CD8-positive, alpha-beta memory T cell (primary cell): ENCODE measurements at regions not wholly inside any gene's neighbourhood (a gene's known extent, or its start where the extent isn't known, plus 50 kb on each side); places are given as distances from the start of the nearest gene placed in this dataset.
A peak's percentile ranks its signal among the peaks of the same experiment; 100 is the strongest.
"Not testable (repeated sequence)": the region's sequence is repeated elsewhere in the genome, so short reads cannot be mapped to it uniquely, and the experiment has no call there.

Source experiments
- CTCF ChIA-PET: fragments of 350-600 bp; sonication (Branson Sonifier 250); formaldehyde crosslinking; loops from one replicate; lab custom pipeline; 2021; ENCODE audit warnings: antibody characterized with exemption; lab: Charles Lee
- POLR2A ChIA-PET: fragments of 350-600 bp; sonication (Branson Sonifier 250); formaldehyde crosslinking; loops from one replicate; lab custom pipeline; 2021; ENCODE audit warnings: antibody characterized with exemption; lab: Charles Lee
- DNase-seq, 5 donors: peaks; one replicate each; pipeline versions ENCODE4 v3.0.0 to v3.0.0-alpha.2; 2020 to 2022; ENCODE audit warnings: mixed read lengths in 1 of 5
- H3K27ac ChIP-seq: one replicate; pipeline ENCODE4 v1.7.0; 2013; ENCODE audit warnings: low read depth, mild to moderate bottlenecking, low read length, moderate library complexity
- H3K27me3 ChIP-seq: 2 replicates; pipeline ENCODE4 v1.7.0; 2013; ENCODE audit warnings: low read length, mild to moderate bottlenecking; ENCODE audit not compliant: insufficient read depth, poor library complexity, severe bottlenecking
- H3K36me3 ChIP-seq: 2 replicates; pipeline ENCODE4 v1.7.0; 2013; ENCODE audit warnings: mild to moderate bottlenecking, low read length, moderate library complexity; ENCODE audit not compliant: insufficient read depth
- H3K4me1 ChIP-seq: 2 replicates; pipeline ENCODE4 v1.7.0; 2013; ENCODE audit warnings: mild to moderate bottlenecking, low read length, moderate library complexity; ENCODE audit not compliant: insufficient read depth
- H3K4me3 ChIP-seq: 2 replicates; pipeline ENCODE4 v1.7.0; 2013; ENCODE audit warnings: mild to moderate bottlenecking, low read length
- H3K9me3 ChIP-seq: 2 replicates; pipeline ENCODE4 v1.7.0; 2013; ENCODE audit warnings: mild to moderate bottlenecking, low read length
- H3K27ac Mint-ChIP-seq, 8 donors: one replicate each; pipeline ENCODE4 v1.8.0; 2020 to 2021; ENCODE audit warnings: mixed read lengths in 8 of 8, mild to moderate bottlenecking in 6 of 8, inconsistent platforms in 3 of 8, moderate library complexity in 3 of 8
- H3K27me3 Mint-ChIP-seq, 2 donors: one replicate each; pipeline ENCODE4 v1.8.0; 2020 to 2021; ENCODE audit warnings: mixed read lengths in 2 of 2, mild to moderate bottlenecking in 1 of 2, moderate library complexity in 1 of 2
- H3K36me3 Mint-ChIP-seq, 3 donors: one replicate each; pipeline ENCODE4 v1.8.0; 2020 to 2021; ENCODE audit warnings: mixed read lengths in 3 of 3, inconsistent platforms in 1 of 3, mild to moderate bottlenecking in 1 of 3
- H3K4me1 Mint-ChIP-seq, 3 donors: one replicate each; pipeline ENCODE4 v1.8.0; 2020 to 2021; ENCODE audit warnings: mixed read lengths in 3 of 3, inconsistent platforms in 1 of 3, mild to moderate bottlenecking in 1 of 3
- H3K4me3 Mint-ChIP-seq, 7 donors: one replicate each; pipeline ENCODE4 v1.8.0; 2020 to 2021; ENCODE audit warnings: mixed read lengths in 7 of 7, mild to moderate bottlenecking in 6 of 7, moderate library complexity in 4 of 7, inconsistent platforms in 2 of 7
- H3K9me3 Mint-ChIP-seq, 5 donors: one replicate each; pipeline ENCODE4 v1.8.0; 2020 to 2022; ENCODE audit warnings: mixed read lengths in 5 of 5, mild to moderate bottlenecking in 3 of 5, moderate library complexity in 2 of 5, inconsistent platforms in 1 of 5

GRCh38 chr7:106569500-106569929, 91.4 kb downstream of the CCDC71L start:
- Histone ChIP-seq H3K4me3 (no peak overlapping the region), H3K36me3 (no peaks in the 10 kb centered on the region), H3K27ac (peak overlapping the region; percentile 88), H3K4me1 (no peaks in the 10 kb centered on the region), H3K9me3 (no peaks in the 10 kb centered on the region), H3K27me3 (no peaks in the 10 kb centered on the region)
- DNase-seq = no peak
- Mint-ChIP-seq H3K9me3 (no peaks in the 10 kb centered on the region), H3K27me3 (peaks cover 12 to 49% of the 10 kb centered on the region in 2 donors), H3K4me1 (no peaks in the 10 kb centered on the region), H3K27ac (peak overlapping the region in 1 of 8 donors; percentile 1), H3K36me3 (no peaks in the 10 kb centered on the region), H3K4me3 (no peak overlapping the region)
- POLR2A ChIA-PET = no interaction called here
- CTCF ChIA-PET = no interaction called here

GRCh38 chr7:106568680-106569499, 92.1 kb downstream of the CCDC71L start:
- Histone ChIP-seq H3K27ac (peak overlapping the region; percentile 88), H3K36me3 (no peaks in the 10 kb centered on the region), H3K9me3 (no peaks in the 10 kb centered on the region), H3K4me1 (no peaks in the 10 kb centered on the region), H3K4me3 (no peak overlapping the region), H3K27me3 (no peaks in the 10 kb centered on the region)
- H3K27ac Mint-ChIP-seq = no peak overlapping the region
- no peak overlapping the region for H3K4me3 Mint-ChIP-seq
- POLR2A ChIA-PET = no interaction called here
- no peaks in the 10 kb centered on the region for H3K9me3 Mint-ChIP-seq
- no peak for DNase-seq
- peaks cover 12 to 46% of the 10 kb centered on the region in 2 donors for H3K27me3 Mint-ChIP-seq
- H3K36me3 Mint-ChIP-seq = no peaks in the 10 kb centered on the region
- CTCF ChIA-PET = no interaction called here
- H3K4me1 Mint-ChIP-seq = no peaks in the 10 kb centered on the region

- Histone ChIP-seq H3K27ac (peak overlapping the region; percentile 88), H3K36me3 (no peaks in the 10 kb centered on the region), H3K4me3 (no peak overlapping the region), H3K27me3 (no peaks in the 10 kb centered on the region), H3K9me3 (no peaks in the 10 kb centered on the region), H3K4me1 (no peaks in the 10 kb centered on the region)
- Mint-ChIP-seq H3K36me3 (no peaks in the 10 kb centered on the region), H3K9me3 (no peaks in the 10 kb centered on the region), H3K27ac (no peak overlapping the region), H3K27me3 (peaks cover 12 to 44% of the 10 kb centered on the region in 2 donors), H3K4me1 (no peaks in the 10 kb centered on the region), H3K4me3 (no peak overlapping the region)
- ChIA-PET POLR2A (no interaction called here), CTCF (no interaction called here)
- no peak for DNase-seq
Observed at GRCh38 chr7:106568002-106568679, 92.8 kb downstream of the CCDC71L start.

- DNase-seq, H3K27ac Mint-ChIP-seq, CTCF ChIA-PET, H3K4me3 Mint-ChIP-seq, H3K27me3 ChIP-seq, H3K4me1 Mint-ChIP-seq, H3K36me3 ChIP-seq, H3K4me3 ChIP-seq, H3K4me1 ChIP-seq, H3K36me3 Mint-ChIP-seq, H3K9me3 Mint-ChIP-seq, H3K9me3 ChIP-seq, POLR2A ChIA-PET: not testable (repeated sequence)
- H3K27me3 Mint-ChIP-seq = peaks cover 10 to 39% of the 10 kb centered on the region in 2 donors
- peak overlapping the region; percentile 88 for H3K27ac ChIP-seq
Observed at GRCh38 chr7:106567204-106568001, 93.6 kb downstream of the CCDC71L start.

GRCh38 chr7:106566672-106567071, 94.3 kb downstream of the CCDC71L start:
- Histone ChIP-seq H3K4me1 (no peaks in the 10 kb centered on the region), H3K27me3 (no peaks in the 10 kb centered on the region), H3K9me3 (no peaks in the 10 kb centered on the region), H3K36me3 (no peaks in the 10 kb centered on the region), H3K4me3 (no peak overlapping the region), H3K27ac (no peak overlapping the region)
- Mint-ChIP-seq H3K27me3 (peaks cover 9 to 37% of the 10 kb centered on the region in 2 donors), H3K36me3 (no peaks in the 10 kb centered on the region), H3K4me3 (no peak overlapping the region), H3K9me3 (no peaks in the 10 kb centered on the region), H3K27ac (no peak overlapping the region), H3K4me1 (no peaks in the 10 kb centered on the region)
- CTCF ChIA-PET = no interaction called here
- no peak for DNase-seq
- POLR2A ChIA-PET = no interaction called here

- H3K36me3 Mint-ChIP-seq = no peaks in the 10 kb centered on the region
- Histone ChIP-seq H3K4me1 (no peaks in the 10 kb centered on the region), H3K27me3 (no peaks in the 10 kb centered on the region), H3K27ac (no peak overlapping the region), H3K9me3 (no peaks in the 10 kb centered on the region), H3K4me3 (no peak overlapping the region), H3K36me3 (no peaks in the 10 kb centered on the region)
- H3K27me3 Mint-ChIP-seq = peaks cover 9 to 40% of the 10 kb centered on the region in 2 donors
- ChIA-PET CTCF (no interaction called here), POLR2A (no interaction called here)
- no peaks in the 10 kb centered on the region for H3K9me3 Mint-ChIP-seq
- H3K4me3 Mint-ChIP-seq = no peak overlapping the region
- DNase-seq = no peak
- no peak overlapping the region for H3K27ac Mint-ChIP-seq
- no peaks in the 10 kb centered on the region for H3K4me1 Mint-ChIP-seq
Observed at GRCh38 chr7:106566196-106566595, 94.8 kb downstream of the CCDC71L start.

- Histone ChIP-seq H3K4me1 (no peaks in the 10 kb centered on the region), H3K9me3 (no peaks in the 10 kb centered on the region), H3K27ac (no peak overlapping the region), H3K36me3 (no peaks in the 10 kb centered on the region), H3K27me3 (no peaks in the 10 kb centered on the region), H3K4me3 (no peak overlapping the region)
- Mint-ChIP-seq H3K4me3 (no peak overlapping the region), H3K4me1 (no peaks in the 10 kb centered on the region), H3K36me3 (no peaks in the 10 kb centered on the region), H3K9me3 (no peaks in the 10 kb centered on the region), H3K27me3 (peaks cover 6 to 41% of the 10 kb centered on the region in 2 donors), H3K27ac (no peak overlapping the region)
- ChIA-PET CTCF (no interaction called here), POLR2A (no interaction called here)
- no peak for DNase-seq
Observed at GRCh38 chr7:106565428-106565827, 95.5 kb downstream of the CCDC71L start.
